CD4-positive, alpha-beta T cell treated with Interferon alpha-2 for 1 hour (primary cell): ENCODE measurements at regions not wholly inside any gene's neighbourhood (a gene's known extent, or its start where the extent isn't known, plus 50 kb on each side); places are given as distances from the start of the nearest gene placed in this dataset.
"Not testable (repeated sequence)": the region's sequence is repeated elsewhere in the genome, so short reads cannot be mapped to it uniquely, and the experiment has no call there.

Experiments used
- DNase-seq, 2 donors: peaks; one replicate each; pipeline ENCODE4 v3.0.0-alpha.2; 2020 to 2022

GRCh38 chr10:23885853-23886252 lies 323.1 kb upstream of the KIAA1217 start:
- no peak for DNase-seq

DNA sequence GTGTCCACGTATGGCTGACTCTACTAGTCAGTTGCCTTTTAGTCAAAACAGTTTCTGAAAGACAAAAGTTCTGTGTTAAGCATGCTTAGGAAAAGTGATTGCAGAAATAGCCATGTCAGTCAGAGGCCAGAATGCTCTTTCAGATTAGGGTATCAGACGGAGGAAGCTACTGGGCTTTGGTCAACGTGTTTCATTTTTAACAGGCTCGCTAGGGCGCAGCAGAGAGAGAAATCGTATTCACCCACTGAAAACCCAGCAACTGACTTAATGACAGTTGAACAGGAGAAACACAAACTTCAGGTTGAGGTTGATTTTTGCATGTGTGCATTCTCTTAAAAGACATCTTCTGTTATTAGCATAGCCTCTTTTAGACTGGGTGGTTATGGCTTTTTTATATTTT lies 322.6 kb upstream of the KIAA1217 start:
- DNase-seq, result no peak

- DNase-seq, result no peak
Measured at GRCh38 chr10:23891301-23891700, 317.6 kb upstream of the KIAA1217 start.

DNA sequence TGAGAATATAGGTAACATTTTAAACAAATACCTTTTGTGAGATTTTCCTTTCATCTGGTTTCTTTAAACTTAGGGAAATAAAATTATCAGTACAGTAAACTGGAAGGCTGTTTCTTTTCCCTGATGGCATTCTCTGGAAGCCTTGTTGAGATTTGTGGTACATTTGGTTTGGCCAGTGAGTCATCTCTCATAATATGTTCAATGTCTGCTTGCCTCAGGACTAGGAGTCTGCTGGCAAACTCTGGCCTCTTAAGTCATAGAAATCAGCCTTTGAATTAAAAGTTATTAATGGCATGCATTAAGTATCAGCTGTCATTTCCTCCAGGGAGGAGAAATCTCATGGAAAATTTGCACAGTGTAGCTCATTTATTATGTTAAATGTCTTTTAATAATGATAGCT lies 316.6 kb upstream of the KIAA1217 start:
- no peak for DNase-seq

DNA sequence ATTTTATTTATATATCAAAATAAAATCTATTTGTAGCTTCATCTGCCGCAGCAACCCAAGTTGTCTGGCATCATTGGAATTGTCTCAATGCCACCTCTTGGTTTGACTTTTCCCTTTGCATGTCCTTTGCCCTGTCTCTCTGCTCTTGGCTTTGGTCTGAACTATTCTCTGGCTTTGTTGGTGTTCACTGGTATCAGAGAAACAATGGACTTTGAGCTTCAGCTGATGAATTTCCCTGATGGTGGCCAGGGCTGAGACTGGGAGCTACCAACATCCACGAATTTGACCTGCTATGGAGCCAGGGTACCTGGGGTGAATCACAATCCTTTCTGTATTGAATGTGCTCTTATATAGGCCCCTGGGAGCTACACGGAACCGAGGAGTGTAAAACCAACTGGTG lies 311.7 kb upstream of the KIAA1217 start:
- DNase-seq, result no peak

- DNase-seq, result no peak
Measured at GRCh38 chr10:23897861-23898260, 311.1 kb upstream of the KIAA1217 start.

DNA sequence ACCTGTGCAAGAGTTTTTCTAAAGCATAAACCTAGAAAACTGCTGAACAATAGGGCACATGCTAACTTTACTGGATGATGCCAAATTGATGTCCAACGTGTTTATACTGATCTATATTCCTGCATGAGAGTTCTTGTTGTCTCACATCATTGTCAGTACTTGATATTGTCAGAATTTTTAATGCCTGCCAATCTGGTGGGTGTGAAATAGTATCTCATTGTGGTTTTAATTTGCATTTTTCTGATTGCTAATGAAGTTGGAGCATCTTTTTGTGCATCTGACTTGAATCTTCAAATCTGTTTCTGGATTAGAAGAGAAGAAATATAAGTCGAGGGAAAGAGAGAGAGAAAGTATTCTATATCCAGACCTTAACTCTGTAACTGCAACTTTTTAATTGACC lies 309.8 kb upstream of the KIAA1217 start:
- no peak for DNase-seq

GRCh38 chr10:23910291-23910690 lies 298.6 kb upstream of the KIAA1217 start:
- DNase-seq, result no peak

GRCh38 chr10:23912884-23913404 lies 296.0 kb upstream of the KIAA1217 start:
- no peak for DNase-seq

- no peak for DNase-seq
Measured at GRCh38 chr10:23914641-23915040, 294.3 kb upstream of the KIAA1217 start.

DNA sequence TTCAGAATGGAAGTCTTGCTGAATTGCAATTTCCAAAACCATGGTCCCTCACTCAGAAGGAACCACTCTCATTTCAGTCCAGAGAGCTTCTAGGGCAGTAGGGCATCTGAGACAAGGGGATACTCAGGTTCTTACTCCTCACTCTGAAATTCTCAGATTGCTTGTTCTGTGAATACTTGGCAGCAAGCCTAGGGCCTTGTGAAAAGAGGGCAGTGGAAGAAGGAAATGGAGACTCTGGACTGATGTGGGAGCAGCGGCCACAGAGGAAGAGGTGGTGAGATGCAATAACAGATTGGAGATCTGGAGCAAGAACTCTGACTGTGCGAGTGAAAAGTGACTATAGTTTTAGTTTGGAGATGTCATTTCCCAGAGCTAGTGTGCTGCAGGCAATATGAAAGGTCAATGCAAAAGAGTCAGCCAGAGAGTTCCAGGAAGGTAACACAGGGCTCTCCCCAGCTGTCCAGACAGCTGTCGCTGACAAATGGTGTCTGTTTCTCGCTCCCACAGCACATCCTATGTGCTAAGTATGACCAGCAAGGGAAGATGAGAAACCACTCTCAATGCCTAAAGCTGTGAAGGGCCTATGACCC lies 291.6 kb upstream of the KIAA1217 start:
- no peak for DNase-seq

GRCh38 chr10:23918090-23918723 lies 290.7 kb upstream of the KIAA1217 start:
- DNase-seq, result no peak

DNA sequence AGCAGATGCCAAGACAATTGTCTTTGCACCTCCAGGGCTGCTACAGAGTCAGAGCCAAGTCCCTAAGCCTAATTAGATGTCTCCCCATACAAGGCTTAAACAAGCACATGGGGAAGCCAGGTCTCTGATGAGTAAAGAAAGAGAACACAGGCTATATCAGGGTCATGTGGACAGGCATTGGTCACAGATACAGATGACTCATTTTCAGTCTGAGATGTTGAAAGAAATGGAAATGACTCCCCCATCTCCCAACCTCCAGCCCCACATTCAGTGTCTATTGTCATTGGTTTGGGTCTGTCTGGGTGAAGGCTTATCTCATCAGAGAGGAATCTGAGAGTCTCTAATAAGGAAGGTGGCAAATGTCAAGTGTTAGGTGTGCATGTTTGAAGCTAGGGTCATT lies 290.1 kb upstream of the KIAA1217 start:
- DNase-seq, result no peak

- DNase-seq, result no peak
Measured at GRCh38 chr10:23927576-23928325, 281.2 kb upstream of the KIAA1217 start.

DNA sequence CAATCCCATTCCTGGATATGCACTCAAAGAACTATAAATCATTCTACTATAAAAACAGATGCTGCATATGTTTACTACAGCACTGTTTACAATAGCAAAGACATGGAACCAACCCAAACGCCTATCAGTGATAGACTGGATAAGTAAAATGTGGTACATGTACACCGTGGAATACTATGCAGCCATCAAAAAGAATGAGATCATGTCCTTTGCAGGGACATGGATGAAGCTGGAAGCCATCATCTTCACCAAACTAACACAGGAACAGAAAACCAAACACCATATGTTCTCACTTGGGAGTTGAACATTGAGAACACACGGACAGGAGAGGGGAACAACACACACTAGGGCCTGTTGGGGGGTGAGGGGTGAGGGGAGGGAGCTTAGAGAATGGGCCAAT lies 274.9 kb upstream of the KIAA1217 start:
- not testable (repeated sequence) for DNase-seq

- no peak for DNase-seq
Measured at GRCh38 chr10:23945845-23946244, 263.1 kb upstream of the KIAA1217 start.

GRCh38 chr10:23951841-23952240 lies 257.1 kb upstream of the KIAA1217 start:
- no peak for DNase-seq

DNA sequence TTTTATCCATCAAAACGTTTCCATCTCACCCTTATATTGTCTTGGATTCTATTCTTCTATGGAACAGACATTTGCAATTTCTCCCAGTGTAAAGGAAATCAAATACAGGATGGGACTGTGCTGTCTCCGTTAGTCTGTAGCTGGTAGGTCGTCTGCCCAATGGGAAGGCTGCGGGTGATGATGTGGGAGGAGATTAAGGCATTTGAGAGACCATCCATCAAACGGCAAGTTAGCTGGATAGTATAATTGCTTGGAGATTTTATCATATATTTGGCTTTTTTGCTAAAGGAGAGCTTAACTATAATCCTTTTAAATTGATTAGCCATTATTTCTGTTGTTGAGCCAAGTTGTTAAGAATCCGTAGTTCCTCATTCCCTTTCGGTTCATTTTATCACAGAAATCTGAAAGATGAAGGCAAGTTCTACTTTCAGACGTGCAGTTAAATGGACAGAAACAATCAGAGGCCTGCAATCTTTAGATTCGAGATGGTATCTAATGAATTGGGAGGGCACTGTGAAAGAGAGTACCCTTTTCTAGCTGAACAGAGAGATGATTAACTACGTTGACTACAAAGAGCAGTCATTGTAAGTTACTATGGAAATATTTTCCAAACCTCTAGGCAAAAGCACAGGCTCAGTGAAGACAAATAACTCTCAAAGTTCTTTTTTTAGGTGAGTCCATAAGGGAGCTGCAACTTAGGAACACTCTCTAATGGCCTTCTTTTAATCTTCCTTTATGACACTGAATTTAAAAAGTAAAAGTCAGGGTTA lies 253.3 kb upstream of the KIAA1217 start:
- no peak for DNase-seq

DNA sequence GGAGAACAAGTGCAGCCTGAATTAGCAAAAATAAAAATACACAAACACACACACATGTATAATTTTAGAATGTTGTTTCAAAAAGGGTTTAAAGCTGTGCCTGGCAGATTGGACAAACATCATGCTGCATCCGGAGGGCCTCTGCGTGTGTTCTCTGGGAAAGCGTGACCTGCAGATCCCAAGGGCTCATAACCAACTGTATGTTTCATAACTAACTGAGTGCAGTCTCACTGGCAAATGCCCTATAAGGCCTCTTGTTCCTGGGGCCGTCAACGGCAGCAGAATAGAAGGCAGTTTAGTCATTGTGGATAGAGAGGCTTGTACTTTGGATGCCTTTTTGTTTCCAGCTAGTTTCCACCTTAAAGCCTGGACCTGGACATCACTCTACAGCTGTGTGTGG lies 243.8 kb upstream of the KIAA1217 start:
- no peak for DNase-seq

DNA sequence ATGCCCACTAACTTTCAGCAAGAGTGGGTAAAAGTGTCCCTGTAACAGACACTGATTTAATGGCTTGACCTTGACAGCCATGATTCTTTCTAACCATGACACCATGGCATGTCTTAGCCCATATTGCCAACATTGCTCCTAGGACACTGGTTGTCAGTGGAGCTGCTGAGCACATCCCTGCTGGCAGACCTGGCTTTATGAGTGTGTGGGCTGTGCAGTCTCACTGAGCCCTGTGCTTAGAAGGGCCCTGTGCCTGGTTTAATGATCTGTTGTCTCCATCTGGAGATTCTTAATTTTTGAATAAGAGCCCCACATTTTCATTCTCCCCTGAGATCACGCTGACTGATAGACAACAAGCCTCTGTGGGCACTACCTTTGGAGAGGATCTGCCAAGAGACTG lies 243.1 kb upstream of the KIAA1217 start:
- no peak for DNase-seq

DNA sequence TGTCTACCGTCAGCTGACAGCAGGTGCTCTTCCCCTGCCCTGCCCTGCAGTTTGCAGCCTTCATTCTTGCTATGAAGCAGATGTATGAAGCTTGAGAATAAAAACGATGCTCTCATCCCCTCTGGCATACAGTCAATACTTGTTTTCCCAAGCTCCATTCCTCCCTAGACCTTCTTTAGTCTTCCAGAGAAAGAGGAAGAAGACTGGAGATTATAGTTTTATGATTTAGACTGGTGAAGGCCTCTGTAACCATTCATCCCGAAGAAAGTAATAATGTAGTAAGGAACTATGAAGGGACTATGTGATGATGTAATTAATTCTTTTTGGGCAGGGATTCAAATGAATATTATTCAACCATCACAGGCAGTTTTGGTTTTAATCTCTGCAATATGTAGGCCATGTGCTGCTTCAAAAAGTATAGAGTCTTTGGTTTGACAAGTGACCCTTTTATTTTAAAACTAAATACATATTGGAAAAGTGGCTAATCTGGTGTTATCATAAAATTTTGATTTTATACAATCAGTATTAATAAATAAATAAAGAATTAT lies 242.4 kb upstream of the KIAA1217 start:
- no peak for DNase-seq

DNA sequence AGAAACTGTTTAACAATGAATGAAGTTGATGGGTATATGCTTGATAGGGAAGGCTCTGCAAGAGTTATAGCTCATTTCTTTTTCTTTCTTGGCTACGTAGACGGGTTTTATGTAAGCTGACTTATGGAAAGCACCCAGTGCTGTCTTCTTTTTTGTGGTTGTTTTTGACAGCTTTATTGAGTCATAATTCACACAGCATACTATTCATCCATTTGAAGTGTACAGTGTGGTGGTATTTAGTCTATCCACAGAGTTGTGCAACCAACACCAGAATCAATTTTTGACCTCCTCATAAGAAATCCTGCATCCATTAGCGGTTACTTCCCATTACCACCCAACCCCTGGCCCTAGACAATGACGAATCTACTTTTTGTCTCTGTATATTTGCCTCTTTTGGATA lies 240.6 kb upstream of the KIAA1217 start:
- DNase-seq, result no peak

GRCh38 chr10:23974746-23975272 lies 234.1 kb upstream of the KIAA1217 start:
- DNase-seq, result no peak
